ENCODE measurements at regions not wholly inside any gene's neighbourhood (a gene's known extent, or its start where the extent isn't known, plus 50 kb on each side); places are given as distances from the start of the nearest gene placed in this dataset.

DNA sequence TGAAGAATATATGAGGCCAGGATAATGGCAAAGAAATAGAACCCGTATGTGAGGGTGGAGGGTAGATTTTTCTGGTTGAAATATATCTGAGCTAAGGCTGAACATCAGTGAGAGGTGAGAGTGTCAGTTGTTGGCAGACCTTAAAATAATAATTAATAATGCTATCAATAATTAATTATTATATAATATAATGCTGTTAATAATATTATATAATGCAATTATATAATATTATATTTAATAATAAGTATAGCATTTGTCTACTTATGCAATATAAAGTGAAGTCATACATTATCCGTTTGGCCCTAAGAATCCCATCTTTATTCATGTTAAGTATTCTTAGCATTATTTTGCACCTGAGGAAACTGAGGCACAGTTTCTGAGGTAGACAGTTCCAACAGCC lies 269.9 kb upstream of the FZD8 start:
- DNase-seq (ENCODE audit: low spot score) = no peak

DNA sequence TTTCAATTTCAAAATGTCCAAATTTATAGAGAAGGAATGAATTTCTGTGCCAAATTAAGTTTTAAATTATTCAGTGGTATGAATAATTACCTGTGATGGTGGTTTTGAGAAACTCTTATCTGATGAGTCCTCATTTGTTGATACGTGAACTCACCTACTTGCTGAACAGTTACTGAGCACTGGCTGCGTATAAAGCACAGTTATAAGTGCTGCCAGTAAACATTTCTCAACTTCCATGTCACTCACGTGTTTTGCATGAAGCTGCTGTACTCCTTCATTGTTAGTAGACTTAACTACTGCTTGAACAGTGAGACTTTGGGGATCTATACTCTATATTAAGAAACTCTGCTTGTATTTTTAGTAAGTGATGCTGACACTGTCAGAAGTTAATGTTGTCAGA lies 269.1 kb upstream of the FZD8 start:
- DNase-seq (ENCODE audit: low spot score) = no peak
- FAIRE-seq = no peak

More for the DNA sequence above, 269.9 kb upstream of the FZD8 start:
- no peak for FAIRE-seq

DNA sequence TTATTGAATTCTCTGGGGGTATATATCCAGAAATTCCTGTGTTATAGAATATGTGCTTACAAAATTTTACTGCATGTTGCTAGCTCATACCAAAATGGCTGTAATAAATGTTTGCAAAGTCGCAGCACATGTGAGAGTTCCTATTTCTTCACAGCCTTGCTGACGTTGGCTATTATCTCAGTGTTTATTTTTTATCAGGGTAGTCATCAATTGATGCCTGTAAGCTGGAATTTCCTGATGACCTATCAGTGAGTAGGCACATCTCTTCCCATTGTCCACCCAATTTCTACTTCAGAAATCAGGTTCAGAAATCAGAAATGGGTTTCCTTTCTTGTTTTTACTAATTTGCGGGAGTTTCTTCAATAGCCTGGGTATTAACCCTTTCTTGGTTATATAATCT lies 268.1 kb upstream of the FZD8 start:
- no peak for FAIRE-seq
- peak; percentile 6 for DNase-seq (ENCODE audit: low spot score)

DNA sequence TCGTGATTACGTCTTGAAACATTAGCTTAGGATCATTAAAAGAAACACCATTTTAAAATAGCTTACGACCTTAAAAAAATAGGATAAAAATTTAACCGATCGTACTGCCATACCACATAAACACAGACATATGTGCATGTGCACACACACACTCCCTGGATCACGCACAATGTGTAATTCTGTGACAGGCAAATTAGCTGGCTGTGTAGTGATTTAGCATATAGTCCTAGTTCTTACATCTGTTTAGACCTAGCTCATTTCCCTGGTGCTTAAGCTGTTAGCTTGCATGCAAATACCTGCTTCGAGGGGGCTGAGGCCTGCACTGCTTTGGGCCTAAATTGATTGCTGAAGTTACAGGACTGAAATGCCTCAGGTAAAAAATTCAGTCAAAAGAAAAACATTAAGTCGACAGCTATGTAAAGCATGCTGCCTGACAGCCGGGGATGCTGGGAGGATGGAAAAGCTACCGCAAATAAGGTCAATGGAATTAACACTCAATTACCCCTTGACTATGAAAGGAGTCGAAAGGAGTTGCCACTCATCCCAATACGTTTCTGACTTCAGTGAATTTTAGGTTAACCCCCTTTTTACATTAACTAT lies 267.1 kb upstream of the FZD8 start:
- no peak for FAIRE-seq

DNA sequence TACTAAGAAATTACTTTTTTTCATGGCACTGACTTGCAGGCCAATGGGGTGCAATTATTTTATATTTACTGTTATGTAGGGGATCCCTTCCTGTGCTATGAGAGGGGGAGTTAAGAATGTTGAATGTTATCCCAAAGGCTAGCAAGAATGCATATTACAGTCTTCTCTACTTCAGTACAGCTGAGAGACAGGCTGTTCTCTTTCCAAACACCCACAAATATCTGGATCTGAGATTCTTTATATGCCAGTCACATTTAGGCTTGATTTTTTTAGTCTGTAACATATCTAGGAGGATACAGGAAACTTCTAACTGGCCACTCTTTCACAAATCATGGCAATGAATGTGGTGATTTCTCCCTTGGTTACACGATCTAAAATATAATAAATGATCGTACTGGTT lies 266.4 kb upstream of the FZD8 start:
- no peak for FAIRE-seq
- DNase-seq (ENCODE audit: low spot score) = no peak

More for the DNA sequence above, 267.1 kb upstream of the FZD8 start:
- no peak for DNase-seq (ENCODE audit: low spot score)

DNA sequence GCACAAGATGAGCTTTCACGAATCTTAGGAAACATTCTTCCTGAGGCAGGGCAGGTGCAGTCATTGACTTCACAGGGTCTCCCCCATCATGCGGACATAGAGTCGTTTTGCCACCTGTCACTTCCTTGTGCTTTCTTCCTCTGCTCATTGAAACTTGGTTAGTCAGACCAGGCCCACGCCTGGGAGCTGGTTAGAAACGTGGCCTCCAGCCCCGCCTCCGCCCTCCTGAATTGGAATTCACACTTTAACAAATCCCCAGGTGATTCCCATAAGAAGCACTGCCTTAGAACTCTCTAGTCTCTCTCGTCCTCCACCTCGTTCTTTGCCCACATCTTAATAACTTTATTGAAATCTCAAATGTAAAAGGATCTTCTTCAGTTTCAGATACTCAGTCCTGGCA lies 265.5 kb upstream of the FZD8 start:
- DNase-seq (ENCODE audit: low spot score) (no peak), FAIRE-seq (no peak)

DNA sequence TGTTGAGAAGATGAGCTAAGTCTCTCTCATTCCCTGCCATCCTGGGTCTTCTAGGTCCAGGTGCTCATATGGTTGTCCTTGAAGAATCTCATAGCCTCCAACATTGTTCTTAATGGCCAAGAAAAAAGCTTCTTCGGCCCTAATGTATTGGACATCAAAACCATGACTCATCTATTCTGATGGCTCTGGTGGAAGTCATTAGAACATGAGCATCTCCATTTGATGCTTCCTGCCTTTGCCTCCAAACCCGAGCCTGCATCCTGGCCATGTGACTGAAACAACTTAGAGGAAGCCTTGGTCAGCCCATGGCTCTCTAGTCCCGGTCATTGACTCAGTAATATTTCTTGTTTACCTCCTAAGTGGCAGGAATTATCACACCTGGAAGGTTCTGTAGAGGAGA lies 264.1 kb upstream of the FZD8 start:
- DNase-seq (ENCODE audit: low spot score) = no peak
- FAIRE-seq = no peak

DNA sequence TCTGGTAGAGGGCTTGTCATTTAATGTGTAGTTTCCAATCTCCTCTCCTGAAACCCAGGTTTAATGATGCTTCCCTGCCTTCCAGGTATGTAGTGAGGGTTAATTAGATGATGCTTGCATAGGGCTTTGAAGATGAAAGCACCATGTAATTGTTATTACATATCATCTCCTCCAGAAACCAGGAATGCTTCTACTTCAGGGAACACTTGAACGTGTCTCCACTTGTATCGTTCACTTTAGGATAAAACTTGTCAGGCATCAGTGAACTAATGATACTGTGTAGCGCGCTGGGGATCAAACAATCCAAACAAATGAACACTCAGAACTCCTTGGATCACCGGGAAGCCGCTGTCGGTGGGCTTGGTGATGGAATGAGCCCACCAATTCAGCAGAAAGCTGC lies 260.9 kb upstream of the FZD8 start:
- FAIRE-seq (no peak), DNase-seq (ENCODE audit: low spot score) (no peak)

DNA sequence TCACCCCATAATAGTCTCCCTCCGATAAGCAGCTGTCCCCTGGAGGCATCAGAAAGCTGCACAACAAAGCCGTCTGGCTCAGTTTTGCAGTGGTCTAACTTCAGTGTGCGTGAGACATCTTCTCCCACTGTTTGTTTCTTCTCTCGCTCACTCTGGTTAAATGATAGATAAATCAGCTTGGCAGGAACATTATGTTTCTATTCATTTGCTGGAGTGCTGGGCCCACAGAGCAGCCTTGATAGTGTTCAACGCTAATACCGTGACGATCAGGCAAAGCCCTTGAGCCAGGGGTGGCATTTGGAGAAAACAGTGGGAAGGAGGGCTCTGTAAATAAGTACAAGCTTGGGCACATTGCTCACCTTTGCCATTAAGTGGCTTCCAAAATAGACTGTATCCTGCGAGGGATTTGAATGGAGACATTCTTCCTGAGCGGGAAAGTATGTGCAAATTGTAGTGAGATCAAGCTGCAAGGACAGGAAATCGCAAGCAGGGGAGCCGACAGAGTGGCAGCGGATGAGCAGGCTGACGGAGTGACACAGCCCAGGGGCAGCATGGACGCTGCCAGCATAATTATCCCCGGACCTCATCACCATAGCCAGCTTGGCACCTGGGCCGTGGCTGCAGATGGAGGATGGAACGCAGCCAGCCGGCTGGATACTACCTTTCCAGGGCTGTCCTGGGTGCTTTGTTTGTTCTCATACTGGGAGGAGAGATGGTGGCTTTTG lies 256.8 kb upstream of the FZD8 start:
- DNase-seq (ENCODE audit: low spot score) (no peak), FAIRE-seq (no peak)

DNA sequence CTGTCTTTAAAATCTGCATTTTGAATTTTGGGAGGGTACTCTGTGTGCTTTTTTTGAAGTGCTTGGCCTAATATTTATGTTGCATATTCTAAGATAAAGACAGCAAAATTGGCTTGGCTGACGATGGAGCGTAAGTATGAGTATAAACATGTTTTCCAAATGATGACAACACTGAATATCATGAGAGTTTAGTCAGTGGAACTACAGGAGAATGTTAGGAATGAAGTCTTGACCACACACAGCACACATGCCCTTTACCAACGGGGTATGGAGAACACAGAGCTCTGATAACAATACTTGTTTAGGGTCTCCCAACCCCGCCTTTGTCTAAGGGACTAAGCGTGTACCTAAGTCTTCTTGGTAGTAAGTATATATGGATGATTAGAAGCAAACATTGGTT lies 253.9 kb upstream of the FZD8 start:
- DNase-seq (ENCODE audit: low spot score) = no peak
- FAIRE-seq = no peak

DNA sequence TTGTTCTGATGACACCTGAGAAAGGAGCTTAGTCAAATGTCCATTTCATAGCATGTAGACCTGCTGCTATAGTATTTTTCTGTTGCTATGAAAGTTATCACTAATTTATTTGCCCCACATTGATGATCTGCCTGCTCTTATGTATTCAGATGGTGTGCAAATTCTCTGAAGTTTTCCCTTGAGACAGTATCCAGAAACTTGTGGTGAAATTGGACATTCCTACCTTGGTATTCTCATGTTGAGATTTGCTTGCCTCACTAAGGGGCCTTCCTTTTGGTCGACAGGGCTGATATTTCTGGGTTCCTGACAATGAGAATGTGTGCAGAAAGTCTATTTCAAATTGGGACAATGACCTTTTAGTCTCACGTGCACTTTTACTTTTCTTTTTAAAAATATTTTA lies 253.2 kb upstream of the FZD8 start:
- FAIRE-seq (no peak), DNase-seq (ENCODE audit: low spot score) (no peak)

DNA sequence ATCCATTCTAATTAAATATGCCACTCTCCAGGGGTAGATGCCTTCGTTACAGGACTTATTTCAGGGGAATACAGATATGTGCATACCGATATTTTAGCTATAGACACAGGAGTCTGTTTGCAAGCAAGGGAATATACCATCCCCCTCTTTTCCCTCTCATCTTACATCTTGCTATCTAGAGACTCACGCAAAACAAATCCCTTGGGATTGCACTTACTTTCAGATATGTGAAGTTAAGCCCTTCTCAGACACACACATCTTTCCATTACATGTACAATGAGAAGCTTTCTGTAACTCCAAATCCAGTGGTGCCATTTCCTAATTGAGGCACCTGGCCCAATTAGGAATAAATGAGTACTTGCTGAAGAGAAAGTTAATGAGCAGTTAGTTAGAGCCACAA lies 250.4 kb upstream of the FZD8 start:
- no peak for FAIRE-seq
- no peak for DNase-seq (ENCODE audit: low spot score)

DNA sequence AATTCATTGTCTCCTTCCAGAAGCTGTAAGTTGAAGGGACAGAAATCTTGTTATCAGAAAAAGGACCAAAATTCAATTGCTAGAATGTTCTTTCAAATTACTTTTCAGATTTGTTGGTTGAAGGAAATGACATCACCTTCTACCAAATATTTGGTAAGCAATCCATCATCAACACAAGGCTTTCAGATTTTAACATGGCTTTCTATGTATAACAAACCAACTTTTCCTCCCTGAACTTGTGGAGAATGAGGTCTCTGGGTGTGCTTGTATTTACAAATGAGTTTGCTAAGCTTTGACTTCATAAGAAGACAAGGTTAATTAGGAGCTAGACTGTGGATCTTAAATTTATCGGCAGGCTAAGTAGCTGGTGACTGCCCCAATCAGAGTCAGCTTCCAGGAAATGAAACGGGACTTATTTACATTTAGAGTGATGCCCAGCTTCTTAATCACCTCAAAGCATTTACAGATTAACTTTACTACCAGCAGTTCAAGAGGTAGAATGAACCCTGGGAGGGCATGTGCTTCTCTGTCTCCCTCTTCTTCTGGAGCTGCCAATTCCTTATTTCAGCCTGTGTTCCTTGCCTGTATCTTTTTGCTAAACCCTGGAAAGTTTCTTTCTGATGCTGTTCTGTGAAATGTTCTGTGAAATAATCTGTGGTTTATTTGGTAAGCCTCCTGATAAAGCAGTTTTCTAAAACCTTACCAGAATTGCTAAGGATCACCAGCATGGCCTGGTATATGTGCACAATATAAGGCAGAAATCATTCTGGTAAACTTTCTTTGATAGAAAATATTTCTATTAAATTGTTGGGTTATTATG lies 248.8 kb upstream of the FZD8 start:
- FAIRE-seq (no peak), DNase-seq (ENCODE audit: low spot score) (no peak)

DNA sequence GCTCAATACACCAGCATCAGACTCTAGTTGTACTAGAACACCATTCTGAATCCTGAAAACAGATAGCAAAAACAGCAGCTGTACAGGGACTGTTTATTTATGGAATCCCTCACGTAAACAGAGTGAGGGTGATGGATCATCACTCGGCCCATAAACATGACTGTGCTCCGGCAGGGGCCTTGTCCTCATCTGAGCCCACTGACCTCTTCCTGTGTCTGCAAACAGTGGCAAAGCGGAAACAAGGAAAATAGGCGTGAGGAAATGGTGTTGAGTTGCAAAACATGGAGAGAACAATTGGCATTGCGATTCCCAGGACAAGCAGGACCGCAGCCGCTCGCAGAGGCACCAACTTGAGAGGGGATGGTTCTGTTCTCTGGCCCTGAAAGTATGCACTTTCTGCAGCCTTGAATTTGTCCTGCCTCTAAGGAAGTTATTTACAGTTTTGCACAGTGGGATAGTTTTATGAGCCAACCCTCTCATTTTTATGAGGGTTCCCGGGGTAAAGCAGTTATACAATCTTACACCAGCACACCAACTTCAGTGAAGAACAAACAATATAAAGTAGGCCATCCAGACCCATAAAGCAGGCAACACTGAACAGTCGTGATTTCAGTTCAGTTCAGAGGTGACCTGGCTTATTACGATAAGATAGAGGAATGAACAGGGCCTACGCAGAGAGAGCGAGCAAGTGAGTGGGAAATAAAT lies 248.0 kb upstream of the FZD8 start:
- no peak for DNase-seq (ENCODE audit: low spot score)
- no peak for FAIRE-seq

DNA sequence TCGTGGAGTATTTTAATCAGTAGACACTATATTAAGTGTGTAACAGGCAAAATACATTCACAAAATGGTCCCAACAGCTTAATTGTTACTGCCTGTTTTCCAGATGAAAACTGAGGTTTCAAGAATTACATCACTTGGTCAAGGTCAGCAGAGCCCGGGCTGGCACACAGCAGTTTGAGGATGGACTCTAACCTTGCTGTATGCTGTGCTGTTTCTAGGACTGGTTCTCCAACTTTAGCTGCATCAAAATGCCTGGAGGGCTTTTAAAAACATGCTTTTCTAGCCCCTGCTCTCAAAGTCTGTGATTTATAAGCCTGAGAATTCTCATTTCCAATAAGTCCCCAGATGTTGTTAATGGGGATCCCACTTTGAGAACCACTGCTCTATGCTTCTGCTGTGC lies 247.1 kb upstream of the FZD8 start:
- DNase-seq (ENCODE audit: low spot score) (no peak), FAIRE-seq (no peak)

DNA sequence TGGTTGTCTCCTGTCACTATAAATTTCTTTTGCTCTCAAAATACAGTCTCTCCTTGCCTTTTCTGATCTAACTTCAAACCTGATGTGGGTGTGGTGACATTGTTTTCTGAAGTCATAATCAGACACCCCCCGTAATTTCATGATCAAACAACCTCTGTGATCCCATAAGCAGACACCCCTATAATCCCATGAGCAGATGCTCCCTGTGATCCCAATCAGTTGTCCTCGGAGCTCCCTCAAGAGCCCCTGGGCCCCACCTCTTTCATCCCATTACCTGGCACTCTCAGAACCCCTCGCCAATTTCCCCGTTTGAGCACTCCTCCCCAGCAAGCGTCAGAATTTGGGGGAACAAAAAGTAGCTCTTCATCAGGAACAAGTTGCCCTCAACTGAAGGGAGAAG lies 246.3 kb upstream of the FZD8 start:
- no peak for FAIRE-seq
- no peak for DNase-seq (ENCODE audit: low spot score)

DNA sequence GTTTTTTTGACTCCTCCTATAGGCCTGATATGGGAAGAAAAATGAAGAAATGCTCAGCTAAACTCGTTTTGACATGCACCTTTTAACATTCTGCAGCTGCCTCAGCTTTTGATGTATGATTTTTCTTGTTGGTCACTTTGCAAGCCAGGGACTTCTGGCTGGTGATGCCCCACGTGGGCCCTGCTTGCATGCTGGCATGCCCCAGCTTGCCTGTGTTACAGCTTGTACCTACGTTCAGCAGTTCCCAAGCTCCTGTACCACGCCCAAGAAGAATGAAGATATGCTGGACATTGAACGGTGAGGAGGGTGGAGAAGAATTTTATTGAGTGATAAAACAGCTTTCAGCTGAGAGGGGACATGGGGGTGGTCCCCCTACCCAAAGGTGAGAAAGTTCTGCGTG lies 245.6 kb upstream of the FZD8 start:
- no peak for FAIRE-seq
- DNase-seq (ENCODE audit: low spot score) = no peak

DNA sequence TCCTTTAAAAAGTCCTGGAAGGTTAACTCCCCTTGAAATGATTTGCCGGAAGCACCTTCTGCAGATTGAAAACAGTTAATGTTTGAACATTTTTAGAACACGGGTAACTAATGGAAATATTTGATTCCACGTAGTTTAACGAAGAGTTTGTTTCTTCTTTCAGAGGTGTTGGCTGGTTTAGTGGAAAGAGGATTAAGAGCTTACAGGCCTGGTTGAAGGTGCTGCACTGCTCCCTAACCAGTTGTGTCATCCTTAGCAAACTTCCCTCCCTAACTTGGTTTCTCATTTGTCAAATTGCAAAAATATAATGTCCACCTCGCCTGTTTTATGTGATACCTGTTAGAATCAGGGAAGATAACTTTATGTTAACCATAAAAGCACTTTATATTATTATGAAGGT lies 243.0 kb upstream of the FZD8 start:
- no peak for FAIRE-seq
- DNase-seq (ENCODE audit: low spot score) = no peak

DNA sequence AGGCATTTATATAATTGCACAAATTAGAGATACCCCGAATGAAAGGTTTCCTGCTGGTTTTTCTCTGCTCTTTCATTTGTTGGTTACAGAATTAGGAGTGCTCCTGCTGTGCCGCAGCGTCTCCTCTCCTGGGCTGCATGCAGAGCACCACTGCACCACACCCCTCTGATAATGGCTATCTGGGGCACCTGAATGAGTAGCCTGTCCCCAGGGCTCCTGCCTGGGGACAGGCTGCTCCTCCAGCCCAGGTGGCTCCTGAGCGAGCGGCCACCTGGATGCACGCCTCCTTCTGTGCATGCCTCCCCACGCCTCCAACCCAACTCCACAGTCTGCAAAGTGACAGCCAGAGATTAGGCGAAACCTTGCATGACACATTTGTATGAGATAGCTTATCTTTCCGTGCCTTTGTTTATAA lies 242.6 kb upstream of the FZD8 start:
- DNase-seq (ENCODE audit: low spot score) (no peak), FAIRE-seq (no peak)

DNA sequence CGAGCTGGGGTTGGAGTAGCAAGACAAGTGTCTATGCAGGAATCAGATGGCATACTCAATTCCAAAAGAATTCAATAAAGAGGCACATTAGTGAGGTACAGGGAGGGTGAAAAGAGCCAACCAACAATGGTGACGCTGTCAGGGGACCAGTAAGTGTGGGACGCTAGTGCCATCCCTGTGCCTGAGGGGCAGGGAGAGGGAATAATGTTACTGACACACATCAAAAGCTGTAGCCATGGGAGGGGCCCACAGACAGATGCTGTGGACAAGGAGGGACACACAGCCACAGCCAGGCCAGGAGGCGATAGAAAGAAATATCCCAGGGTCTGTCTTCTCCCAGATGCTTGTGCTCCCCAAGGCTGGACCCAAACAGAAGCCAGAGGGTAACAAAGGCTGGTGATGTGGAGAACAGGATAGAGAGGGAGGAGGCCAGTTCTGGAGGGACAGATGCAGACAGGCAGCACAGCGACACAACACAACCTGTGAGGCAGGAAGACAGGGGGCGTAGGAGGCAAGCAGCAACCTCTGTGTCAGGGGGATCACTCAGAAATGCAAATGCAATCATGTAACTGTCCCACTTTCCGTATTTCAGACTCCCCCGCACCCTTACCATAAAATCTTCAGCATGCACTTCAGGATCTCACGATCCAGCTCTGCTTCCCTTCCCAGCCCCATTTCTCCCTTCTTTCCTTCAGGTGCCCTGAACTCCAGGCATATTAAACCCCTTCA lies 240.5 kb upstream of the FZD8 start:
- DNase-seq (ENCODE audit: low spot score) = no peak
- no peak for FAIRE-seq

DNA sequence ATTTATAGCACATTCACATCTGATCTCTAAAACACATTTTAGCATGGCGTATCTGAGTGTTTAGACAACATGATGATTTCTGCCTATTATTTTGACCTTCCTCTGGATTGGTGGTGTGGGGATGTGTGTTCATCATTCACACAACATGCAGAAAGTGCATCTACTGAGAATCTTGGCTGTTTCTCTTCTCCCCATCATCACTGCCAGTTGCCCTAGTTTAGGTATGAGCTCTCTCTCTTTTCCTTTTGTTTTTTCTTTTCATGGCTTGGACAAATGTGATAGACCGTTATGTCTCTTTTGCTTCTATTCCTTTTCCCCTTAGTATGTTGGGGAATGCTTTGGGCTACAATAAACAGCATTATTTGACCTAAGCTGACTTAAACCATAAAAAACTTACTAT lies 239.2 kb upstream of the FZD8 start:
- FAIRE-seq (no peak), DNase-seq (ENCODE audit: low spot score) (no peak)
